ENCODE measurements at regions not wholly inside any gene's neighbourhood (a gene's known extent, or its start where the extent isn't known, plus 50 kb on each side); places are given as distances from the start of the nearest gene placed in this dataset.

GRCh38 chr12:72093424-72093823 is 154.8 kb downstream of the TPH2 start:
- Histone ChIP-seq H3K36me3 (no peaks in the 10 kb centered on the region), H3K27me3 (no peaks in the 10 kb centered on the region), H3K27ac (no peak overlapping the region), H3K9me3 (no peaks in the 10 kb centered on the region), H3K4me3 (no peak overlapping the region), H3K4me1 (no peaks in the 10 kb centered on the region)
- no peak for ATAC-seq
- intact Hi-C loops (cut with DNase I), result no loop called here
- DNase-seq, result no peak
- TF ChIP-seq POLR2A (IDR thresholded peaks at IDR 0.05) (no peak), CTCF (IDR thresholded peaks at IDR 0.05) (no peak)
- WGBS (ENCODE audit: insufficient coverage, low coverage, low lambda C conversion rate, missing lambda C conversion rate), result 73% methylated on average over 2 of the region's 2 CpGs

- WGBS (ENCODE audit: insufficient coverage, low coverage, low lambda C conversion rate, missing lambda C conversion rate), result 53% methylated on average over 2 of the region's 2 CpGs
- Histone ChIP-seq H3K9me3 (no peaks in the 10 kb centered on the region), H3K4me3 (no peak overlapping the region), H3K4me1 (no peaks in the 10 kb centered on the region), H3K27me3 (no peaks in the 10 kb centered on the region), H3K36me3 (no peaks in the 10 kb centered on the region), H3K27ac (no peak overlapping the region)
- no peak for TF ChIP-seq CTCF (IDR thresholded peaks at IDR 0.05)
- TF ChIP-seq POLR2A (IDR thresholded peaks at IDR 0.05), result no peak
- ATAC-seq (peak in 1 of 4 donors; percentile 30), DNase-seq (no peak)
- intact Hi-C loops (cut with DNase I), result no loop called here
Measured at GRCh38 chr12:72093930-72094329, 155.3 kb downstream of the TPH2 start.

- whole genome bisulfite sequencing (ENCODE audit: insufficient coverage, low coverage, low lambda C conversion rate, missing lambda C conversion rate), result 33% methylated on average over 1 of the region's 2 CpGs
- Histone ChIP-seq H3K36me3 (no peaks in the 10 kb centered on the region), H3K4me3 (no peak overlapping the region), H3K4me1 (no peaks in the 10 kb centered on the region), H3K9me3 (no peaks in the 10 kb centered on the region), H3K27me3 (no peaks in the 10 kb centered on the region), H3K27ac (no peak overlapping the region)
- DNase-seq (no peak), ATAC-seq (no peak)
- intact Hi-C loops (cut with DNase I), result no loop called here
- no peak for TF ChIP-seq POLR2A (IDR thresholded peaks at IDR 0.05)
- no peak for TF ChIP-seq CTCF (IDR thresholded peaks at IDR 0.05)
Measured at GRCh38 chr12:72094490-72094889, 155.8 kb downstream of the TPH2 start.

GRCh38 chr12:72095025-72095424 is 156.4 kb downstream of the TPH2 start:
- TF ChIP-seq POLR2A (IDR thresholded peaks at IDR 0.05) (no peak), CTCF (IDR thresholded peaks at IDR 0.05) (no peak)
- Histone ChIP-seq H3K27ac (no peak overlapping the region), H3K36me3 (no peaks in the 10 kb centered on the region), H3K4me1 (no peaks in the 10 kb centered on the region), H3K27me3 (no peaks in the 10 kb centered on the region), H3K4me3 (no peak overlapping the region), H3K9me3 (no peaks in the 10 kb centered on the region)
- WGBS (ENCODE audit: insufficient coverage, low coverage, low lambda C conversion rate, missing lambda C conversion rate), result 39% methylated on average over 1 of the region's 1 CpG
- intact Hi-C loops (cut with DNase I), result no loop called here
- DNase-seq (no peak), ATAC-seq (no peak)

GRCh38 chr12:72098622-72099021 is 160.0 kb downstream of the TPH2 start:
- Histone ChIP-seq H3K4me3 (no peak overlapping the region), H3K27me3 (no peaks in the 10 kb centered on the region), H3K27ac (no peak overlapping the region), H3K4me1 (no peaks in the 10 kb centered on the region), H3K9me3 (no peaks in the 10 kb centered on the region), H3K36me3 (no peaks in the 10 kb centered on the region)
- DNase-seq (no peak), ATAC-seq (no peak)
- 75% methylated on average over 3 of the region's 4 CpGs for WGBS (ENCODE audit: insufficient coverage, low coverage, low lambda C conversion rate, missing lambda C conversion rate)
- intact Hi-C loops (cut with DNase I), result no loop called here
- TF ChIP-seq CTCF (IDR thresholded peaks at IDR 0.05) (no peak), POLR2A (IDR thresholded peaks at IDR 0.05) (no peak)
